ENCODE measurements at regions not wholly inside any gene's neighbourhood (a gene's known extent, or its start where the extent isn't known, plus 50 kb on each side); places are given as distances from the start of the nearest gene placed in this dataset.

DNA sequence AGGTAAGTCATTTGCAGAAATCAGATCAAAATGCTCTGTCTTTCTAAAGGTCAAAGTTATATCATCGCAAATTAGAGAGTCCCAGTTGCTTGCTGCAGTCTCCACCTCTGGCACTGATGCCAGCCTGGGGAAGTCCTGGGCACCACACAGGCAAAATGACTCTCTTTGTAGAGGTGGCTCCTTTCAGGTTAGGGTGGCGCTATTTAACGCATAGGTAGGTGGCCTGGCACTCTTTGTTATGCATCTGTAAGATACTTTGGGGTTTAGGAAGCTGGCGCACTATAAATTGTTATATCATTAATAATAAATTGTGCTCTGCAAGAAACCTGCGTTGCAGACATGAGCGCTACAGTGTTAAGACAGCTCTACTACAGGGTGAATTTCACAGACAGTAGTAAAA, 268.5 kb downstream of the ICOS start:
- TF ChIP-seq, protein P1, sequence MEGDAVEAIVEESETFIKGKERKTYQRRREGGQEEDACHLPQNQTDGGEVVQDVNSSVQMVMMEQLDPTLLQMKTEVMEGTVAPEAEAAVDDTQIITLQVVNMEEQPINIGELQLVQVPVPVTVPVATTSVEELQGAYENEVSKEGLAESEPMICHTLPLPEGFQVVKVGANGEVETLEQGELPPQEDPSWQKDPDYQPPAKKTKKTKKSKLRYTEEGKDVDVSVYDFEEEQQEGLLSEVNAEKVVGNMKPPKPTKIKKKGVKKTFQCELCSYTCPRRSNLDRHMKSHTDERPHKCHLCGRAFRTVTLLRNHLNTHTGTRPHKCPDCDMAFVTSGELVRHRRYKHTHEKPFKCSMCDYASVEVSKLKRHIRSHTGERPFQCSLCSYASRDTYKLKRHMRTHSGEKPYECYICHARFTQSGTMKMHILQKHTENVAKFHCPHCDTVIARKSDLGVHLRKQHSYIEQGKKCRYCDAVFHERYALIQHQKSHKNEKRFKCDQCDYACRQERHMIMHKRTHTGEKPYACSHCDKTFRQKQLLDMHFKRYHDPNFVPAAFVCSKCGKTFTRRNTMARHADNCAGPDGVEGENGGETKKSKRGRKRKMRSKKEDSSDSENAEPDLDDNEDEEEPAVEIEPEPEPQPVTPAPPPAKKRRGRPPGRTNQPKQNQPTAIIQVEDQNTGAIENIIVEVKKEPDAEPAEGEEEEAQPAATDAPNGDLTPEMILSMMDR (IDR thresholded peaks at IDR 0.05), result no peak
- TF ChIP-seq HMGA2 (CRISPR knock-in tag; IDR thresholded peaks at IDR 0.05) (no peak), IRF2 (CRISPR knock-in tag; IDR thresholded peaks at IDR 0.05; ENCODE audit: borderline replicate concordance, low read depth) (no peak), TEAD1 (CRISPR knock-in tag; IDR thresholded peaks at IDR 0.05) (no peak), ESRRA (CRISPR knock-in tag; IDR thresholded peaks at IDR 0.05; ENCODE audit: borderline replicate concordance) (no peak), SP1 (CRISPR knock-in tag; conservative IDR thresholded peaks at IDR 0.05) (no peak)
- TF ChIP-seq, protein P2, sequence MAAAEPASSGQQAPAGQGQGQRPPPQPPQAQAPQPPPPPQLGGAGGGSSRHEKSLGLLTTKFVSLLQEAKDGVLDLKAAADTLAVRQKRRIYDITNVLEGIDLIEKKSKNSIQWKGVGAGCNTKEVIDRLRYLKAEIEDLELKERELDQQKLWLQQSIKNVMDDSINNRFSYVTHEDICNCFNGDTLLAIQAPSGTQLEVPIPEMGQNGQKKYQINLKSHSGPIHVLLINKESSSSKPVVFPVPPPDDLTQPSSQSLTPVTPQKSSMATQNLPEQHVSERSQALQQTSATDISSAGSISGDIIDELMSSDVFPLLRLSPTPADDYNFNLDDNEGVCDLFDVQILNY (CRISPR knock-in tag; IDR thresholded peaks at IDR 0.05), result no peak
